ENCODE measurements at regions not wholly inside any gene's neighbourhood (a gene's known extent, or its start where the extent isn't known, plus 50 kb on each side); places are given as distances from the start of the nearest gene placed in this dataset.

DNA sequence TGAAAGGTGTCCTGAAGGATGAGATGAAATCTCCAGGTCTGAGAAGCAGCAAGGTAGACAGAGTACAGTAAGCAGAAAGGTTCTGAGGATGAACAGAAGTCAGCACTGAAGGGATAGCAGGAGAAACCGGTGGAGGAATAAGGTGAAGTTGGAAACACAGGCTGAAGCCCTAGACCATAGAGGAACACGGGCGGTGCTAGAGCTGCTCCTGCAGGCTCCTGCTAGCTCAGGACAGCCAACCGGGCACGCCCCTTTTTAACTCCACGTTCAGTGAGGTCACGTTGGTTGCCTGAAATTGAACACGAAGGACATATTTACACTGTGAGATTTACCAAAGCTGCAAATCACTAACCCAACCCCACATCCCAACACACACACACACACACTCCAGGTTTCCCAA, 1886.4 kb upstream of the AGA start:
- Histone ChIP-seq H3K4me2 (ENCODE audit: low read depth, low read length) (no peak overlapping the region), H3K79me2 (ENCODE audit: insufficient read depth, low read length) (no peaks in the 10 kb centered on the region), H3K27me3 (ENCODE audit: control insufficient read depth in 1 of 2, insufficient read depth in 2 of 2, low read length in 2 of 2) (no peaks in the 10 kb centered on the region), H3K4me1 (ENCODE audit: insufficient read depth, low read length) (no peaks in the 10 kb centered on the region), H3K9me3 (ENCODE audit: low read length) (no peaks in the 10 kb centered on the region; the same call in 1 of the 2 replicates), H3K4me3 (replicated peaks in 1 of 3; ENCODE audit: insufficient read depth in 1 of 3, low read depth in 2 of 3, low read length in 3 of 3) (no peak overlapping the region), H3K27ac (ENCODE audit: extremely low read length, insufficient read depth, low read length) (no peak overlapping the region), H3K9ac (ENCODE audit: insufficient read depth, low read depth, low read length) (no peak overlapping the region), H2AFZ (ENCODE audit: low read length) (no peak overlapping the region), H4K20me1 (ENCODE audit: insufficient read depth, low read length) (no peaks in the 10 kb centered on the region), H3K36me3 (replicated peaks in 1 of 2; ENCODE audit: control insufficient read depth in 1 of 2, insufficient read depth in 2 of 2, low read length in 2 of 2) (no peaks in the 10 kb centered on the region)
- POLR2A ChIA-PET = no interaction called here
- intact Hi-C loops (cut with micrococcal nuclease; ENCODE audit: unreplicated experiment) = loop anchor here (1.0 kb wide), 1 partner anchor 30 kb away; no protein-coding TSS in a partner anchor
- no peak for DNase-seq (ENCODE audit: low spot score)
- no peak for ATAC-seq
- CTCF ChIA-PET (ENCODE audit: low intra/inter-chr PET ratio, low total read pairs) = no interaction called here
- BruUV-seq (replicated peaks) = no TSS peak
- 3% methylated on average over 8 of the region's 8 CpGs for WGBS (ENCODE audit: low lambda C conversion rate)
- FAIRE-seq = no peak
- in situ Hi-C loops (cut with HindIII; ENCODE audit: extremely low pct_ligation_motif_present, low pct_unique_long_range_greater_than_20kb) = no loop called here
- TF ChIP-seq ZFAT (CRISPR knock-in tag; conservative IDR thresholded peaks at IDR 0.05) = no peak
- no peak for TF ChIP-seq ZNF44 (CRISPR knock-in tag; IDR thresholded peaks at IDR 0.05)
- no peak for TF ChIP-seq SNAPC4 (CRISPR knock-in tag; IDR thresholded peaks at IDR 0.05)
- no peak for TF ChIP-seq ZBTB44 (CRISPR knock-in tag; IDR thresholded peaks at IDR 0.05)
- no peak for TF ChIP-seq HNRNPUL1 (IDR thresholded peaks at IDR 0.05; ENCODE audit: low read depth, low read length)
- no peak for TF ChIP-seq ZNF720 (CRISPR knock-in tag; IDR thresholded peaks at IDR 0.05)
- no peak for TF ChIP-seq ARNTL (CRISPR knock-in tag; IDR thresholded peaks at IDR 0.05)
- TF ChIP-seq, protein P1, sequence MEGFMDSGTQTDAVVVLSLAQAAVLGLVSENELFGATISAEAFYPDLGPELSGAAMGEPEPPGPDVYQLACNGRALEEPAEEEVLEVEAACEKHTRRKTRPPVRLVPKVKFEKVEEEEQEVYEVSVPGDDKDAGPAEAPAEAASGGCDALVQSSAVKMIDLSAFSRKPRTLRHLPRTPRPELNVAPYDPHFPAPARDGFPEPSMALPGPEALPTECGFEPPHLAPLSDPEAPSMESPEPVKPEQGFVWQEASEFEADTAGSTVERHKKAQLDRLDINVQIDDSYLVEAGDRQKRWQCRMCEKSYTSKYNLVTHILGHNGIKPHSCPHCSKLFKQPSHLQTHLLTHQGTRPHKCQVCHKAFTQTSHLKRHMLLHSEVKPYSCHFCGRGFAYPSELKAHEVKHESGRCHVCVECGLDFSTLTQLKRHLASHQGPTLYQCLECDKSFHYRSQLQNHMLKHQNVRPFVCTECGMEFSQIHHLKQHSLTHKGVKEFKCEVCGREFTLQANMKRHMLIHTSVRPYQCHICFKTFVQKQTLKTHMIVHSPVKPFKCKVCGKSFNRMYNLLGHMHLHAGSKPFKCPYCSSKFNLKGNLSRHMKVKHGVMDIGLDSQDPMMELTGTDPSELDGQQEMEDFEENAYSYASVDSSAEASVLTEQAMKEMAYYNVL (CRISPR knock-in tag; IDR thresholded peaks at IDR 0.05; ENCODE audit: borderline replicate concordance) = no peak
- no peak for TF ChIP-seq DZIP1 (CRISPR knock-in tag; IDR thresholded peaks at IDR 0.05)
- TF ChIP-seq ZSCAN22 (CRISPR knock-in tag; IDR thresholded peaks at IDR 0.05) = no peak
- no peak for TF ChIP-seq ZNF556 (CRISPR knock-in tag; IDR thresholded peaks at IDR 0.05; ENCODE audit: borderline replicate concordance)
- TF ChIP-seq FOSL1 (CRISPR knock-in tag; IDR thresholded peaks at IDR 0.05; ENCODE audit: borderline replicate concordance) = no peak
- TF ChIP-seq ZMYM2 (CRISPR knock-in tag; IDR thresholded peaks at IDR 0.05) = no peak
- no peak for TF ChIP-seq AHR (CRISPR knock-in tag; IDR thresholded peaks at IDR 0.05)
- TF ChIP-seq MEIS2 (CRISPR knock-in tag; IDR thresholded peaks at IDR 0.05) = no peak

Measured in HepG2 (cell line).